K562 (cell line): ENCODE measurements at regions not wholly inside any gene's neighbourhood (a gene's known extent, or its start where the extent isn't known, plus 50 kb on each side); places are given as distances from the start of the nearest gene placed in this dataset.

Source experiments
- ATAC-seq: fragments of 200-7000 bp; cut with Tn5 transposase; 3 replicates; pipeline ENCODE4 v1.9.1; 2020; ENCODE audit warnings: moderate library complexity
- BruUV-seq: library from RNA; stranded (reverse); fragments of 400-500 nt; replicated peaks from 2 replicates; lab custom pipeline; 2021; lab: Mats Ljungman, UMichigan
- CTCF ChIA-PET: fragments of 300-600 bp; formaldehyde crosslinking; extraction: SDS; loops from one replicate; lab custom pipeline; 2021; ENCODE audit warnings: low intra/inter-chr PET ratio; lab: Yijun Ruan, JAX
- POLR2A ChIA-PET: fragments of 300-600, 350-650 bp; sonication (Branson Sonifier 250); formaldehyde crosslinking; extraction: SDS; loops from one replicate; lab custom pipeline; 2021; ENCODE audit warnings: antibody characterized with exemption, inconsistent platforms; lab: Yijun Ruan, JAX
- DNase-seq, 4 experiments: peaks; one replicate each; pipeline versions ENCODE4 v3.0.0 to v3.0.0-alpha.2; 2011 to 2018; ENCODE audit warnings: low spot score in 3 of 4, mixed read lengths in 3 of 4; ENCODE audit errors: extremely low read depth in 1 of 4
- FAIRE-seq: peaks from 2 replicates; lab custom pipeline; 2011; peaks lifted over from hg19 to GRCh38; lab: Jason Lieb, UNC
- H2AFZ ChIP-seq: 2 replicates; pipeline ENCODE4 v1.6.0; 2011; ENCODE audit warnings: low read depth, low read length, control low read depth, inconsistent platforms
- H3K27ac ChIP-seq: fragments of 200-600 bp; 3 replicates; pipeline ENCODE4 v1.8.0; 2011; ENCODE audit warnings: low read depth, mild to moderate bottlenecking, control low read depth, inconsistent platforms, low read length, moderate library complexity, mixed read lengths; ENCODE audit errors: extremely low read depth
- H3K27me3 ChIP-seq, 2 experiments: fragments of 300-600 bp in 1 of 2; 2 replicates in 1 of 2; 3 replicates in 1 of 2; pipeline versions ENCODE4 v1.6.0 to v1.8.0; 2011; ENCODE audit warnings: inconsistent platforms in 2 of 2, low read length in 2 of 2, mild to moderate bottlenecking in 1 of 2, mixed read lengths in 1 of 2, moderate library complexity in 1 of 2; ENCODE audit not compliant: control insufficient read depth in 2 of 2, insufficient read depth in 2 of 2
- H3K36me3 ChIP-seq: fragments of 300-600 bp; 3 replicates; pipeline ENCODE4 v1.8.0; 2011; ENCODE audit warnings: mild to moderate bottlenecking, low read length, inconsistent platforms; ENCODE audit not compliant: control insufficient read depth, insufficient read depth
- H3K4me1 ChIP-seq, 2 experiments: fragments of 200-600 bp in 1 of 2; replicated peaks in 1 of 2; 2 replicates in 1 of 2; 3 replicates in 1 of 2; pipeline versions ENCODE4 v1.5.1 to v1.8.0; 2011; ENCODE audit warnings: inconsistent platforms in 2 of 2, low read length in 2 of 2, mild to moderate bottlenecking in 1 of 2, mixed read lengths in 1 of 2, moderate library complexity in 1 of 2; ENCODE audit not compliant: control insufficient read depth in 2 of 2, insufficient read depth in 2 of 2
- H3K4me2 ChIP-seq: 2 replicates; pipeline ENCODE4 v1.6.1; 2011; ENCODE audit warnings: low read length, control low read depth, inconsistent platforms, mixed read lengths; ENCODE audit not compliant: insufficient read depth
- H3K4me3 ChIP-seq: fragments of 200-600 bp; sonication (generic), shearing (Covaris generic); 2 replicates; pipeline ENCODE4 v1.5.1; 2016; ENCODE audit warnings: control low read depth, inconsistent platforms
- H3K79me2 ChIP-seq: fragments of 200-600 bp; 3 replicates; pipeline ENCODE4 v1.8.0; 2011; ENCODE audit warnings: low read length, inconsistent platforms; ENCODE audit not compliant: control insufficient read depth, insufficient read depth
- H3K9ac ChIP-seq, 2 experiments: 2 replicates each; pipeline versions ENCODE4 v1.6.0 to v1.6.1; 2011; ENCODE audit warnings: low read depth in 2 of 2, low read length in 2 of 2, control low read depth in 1 of 2, inconsistent platforms in 1 of 2, mild to moderate bottlenecking in 1 of 2, mixed read lengths in 1 of 2; ENCODE audit not compliant: insufficient read depth in 1 of 2
- H3K9me1 ChIP-seq: one replicate; pipeline ENCODE4 v1.6.0; 2011; ENCODE audit warnings: inconsistent platforms, mild to moderate bottlenecking, low read length, moderate library complexity; ENCODE audit not compliant: control insufficient read depth, insufficient read depth
- H3K9me3 ChIP-seq: replicated peaks from 2 replicates; pipeline ENCODE4 v1.5.1; 2011; ENCODE audit warnings: low read depth, low read length, inconsistent platforms; ENCODE audit not compliant: control insufficient read depth, insufficient read depth
- H4K20me1 ChIP-seq: replicated peaks from 2 replicates; pipeline ENCODE4 v1.6.1; 2011; ENCODE audit warnings: low read length, inconsistent platforms, mixed read lengths; ENCODE audit not compliant: control insufficient read depth, insufficient read depth
- BMI1 ChIP-seq: fragments of 150-350 bp; IDR thresholded peaks from 2 replicates; pipeline ENCODE4 v1.6.1; 2014; ENCODE audit warnings: low read length
- DPF2 ChIP-seq: fragments of 450-650 bp; IDR thresholded peaks from 2 replicates; pipeline ENCODE4 v1.6.1; 2016
- KDM4B ChIP-seq, 2 experiments: fragments of 450-650 bp in 1 of 2; sonication (generic) in 1 of 2; IDR thresholded peaks; 2 replicates each; pipeline ENCODE4 v1.6.1; 2016 to 2017; ENCODE audit warnings: borderline replicate concordance in 2 of 2, antibody characterized with exemption in 1 of 2, low read depth in 1 of 2, mild to moderate bottlenecking in 1 of 2
- PML ChIP-seq: IDR thresholded peaks from 2 replicates; pipeline ENCODE4 v1.6.1; 2012; ENCODE audit warnings: low read length, inconsistent platforms
- PRPF4 ChIP-seq: fragments of 200-400 bp; formaldehyde crosslinking; IDR thresholded peaks from one replicate; pipeline ENCODE4 v1.6.1; 2017; ENCODE audit warnings: low read length, low read depth, mild to moderate bottlenecking; ENCODE audit not compliant: insufficient read depth, poor library complexity, severe bottlenecking
- SMARCA4 ChIP-seq: fragments of 450-650 bp; IDR thresholded peaks from 2 replicates; pipeline ENCODE4 v1.6.1; 2016
- SMARCE1 ChIP-seq: fragments of 450-650 bp; IDR thresholded peaks from 2 replicates; pipeline ENCODE4 v1.7.1; 2016; ENCODE audit warnings: mild to moderate bottlenecking
- U2AF2 ChIP-seq: fragments of 200-400 bp; formaldehyde crosslinking; optimal IDR thresholded peaks from 2 replicates; pipeline ENCODE3; 2017; ENCODE audit warnings: low read depth, mild to moderate bottlenecking, low read length
- ZNF408 ChIP-seq: fragments of 250-450 bp; sonication (Bioruptor Pico); IDR thresholded peaks from 2 replicates; pipeline ENCODE4 v1.4.0; 2020; ENCODE audit warnings: low read depth, mild to moderate bottlenecking, moderate library complexity
- ZNF57 ChIP-seq: fragments of 450-650 bp; formaldehyde crosslinking; IDR thresholded peaks from 2 replicates; pipeline ENCODE4 v1.4.0; 2020; ENCODE audit warnings: mild to moderate bottlenecking, moderate library complexity
- ZNF668 ChIP-seq: fragments of 250-450 bp; sonication (Bioruptor Pico); IDR thresholded peaks from 2 replicates; pipeline ENCODE4 v1.8.0; 2022; ENCODE audit warnings: mild to moderate bottlenecking, inconsistent platforms
- WGBS: fragments of 100-300 bp; shearing (Covaris generic); methylation state at CpG from one replicate; pipeline ENCODE4 v1.1.6; 2016; ENCODE audit warnings: low coverage, mixed read lengths; ENCODE audit not compliant: insufficient coverage; ENCODE audit errors: missing lambda C conversion rate; 5-methylcytosine and 5-hydroxymethylcytosine counted together
- in situ Hi-C: fragments of 300-500 bp; cut with MboI; formaldehyde crosslinking; loops from 4 replicates; pipeline ENCODE4 v1.15.0; 2018; ENCODE audit warnings: inconsistent platforms, mixed read lengths
- intact Hi-C: fragments of 100-400 bp; cut with micrococcal nuclease; formaldehyde crosslinking; loops from 2 replicates; pipeline ENCODE4 v1.14.2; 2022
- TF ChIP-seq, protein P1 (sequence below): fragments of 450-650 bp; formaldehyde crosslinking; IDR thresholded peaks from 2 replicates; pipeline ENCODE4 v1.4.0; 2020; ENCODE audit warnings: mild to moderate bottlenecking, moderate library complexity
- TF ChIP-seq, protein P2 (sequence below): fragments of 450-650 bp; IDR thresholded peaks from one replicate; pipeline ENCODE4 v1.6.1; 2018; ENCODE audit warnings: mild to moderate bottlenecking, moderate library complexity; ENCODE audit not compliant: partially characterized antibody

DNA sequence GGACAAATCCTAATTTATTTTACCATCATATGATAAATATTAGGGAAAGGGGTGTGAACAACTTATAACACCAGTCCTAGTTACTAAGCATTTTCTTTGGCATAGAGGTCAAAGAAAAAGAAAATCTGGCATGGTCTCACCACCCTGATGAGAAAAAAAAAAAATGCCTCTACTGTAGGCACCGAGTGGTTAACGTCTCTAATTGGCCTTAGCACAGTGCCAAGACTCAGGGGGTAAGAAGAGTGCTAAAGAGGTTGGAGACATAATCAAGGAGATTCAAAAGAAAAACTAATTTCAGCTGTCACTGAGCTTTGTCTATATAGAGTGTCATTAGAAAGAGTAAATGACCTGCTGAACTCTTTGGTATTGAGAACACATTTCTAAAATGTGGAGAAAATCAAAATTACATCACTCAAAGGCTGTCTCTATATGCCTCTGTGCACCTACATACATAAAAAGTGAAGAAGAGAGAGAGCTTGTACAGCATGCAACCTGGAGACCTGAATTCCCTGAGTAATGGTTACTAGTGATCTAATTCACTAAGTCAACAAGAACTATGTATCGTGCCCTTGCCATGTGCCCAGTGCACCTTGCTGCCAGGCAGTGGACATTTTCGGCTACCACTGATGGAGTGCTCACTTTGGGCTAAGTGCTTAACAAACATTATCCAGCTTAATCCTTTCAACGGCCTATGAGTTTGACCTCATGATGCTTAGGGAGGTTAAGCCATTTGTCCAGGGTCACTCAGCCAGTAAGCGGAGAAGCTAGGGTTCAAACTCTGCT, 113.8 kb upstream of the G2E3 start:
- Histone ChIP-seq H2AFZ (no peak overlapping the region), H3K4me2 (no peak overlapping the region), H3K4me3 (no peak overlapping the region), H3K27me3 (no peaks in the 10 kb centered on the region), H3K4me1 (no peaks in the 10 kb centered on the region), H4K20me1 (no peaks in the 10 kb centered on the region), H3K27ac (no peak overlapping the region), H3K9ac (no peak overlapping the region), H3K9me1 (no peaks in the 10 kb centered on the region), H3K9me3 (no peaks in the 10 kb centered on the region), H3K79me2 (no peaks in the 10 kb centered on the region; the same call in 2 of the 3 replicates), H3K36me3 (no peaks in the 10 kb centered on the region)
- ATAC-seq (no peak), FAIRE-seq (no peak), DNase-seq (no peak)
- ChIA-PET POLR2A (no interaction called here), CTCF (no interaction called here)
- in situ Hi-C loops = no loop called here
- BruUV-seq = no TSS peak
- intact Hi-C loops = no loop called here
- TF ChIP-seq PML (no peak), SMARCE1 (no peak), DPF2 (no peak), ZNF57 (no peak), BMI1 (no peak), KDM4B (IDR thresholded peaks at IDR 0.05; ENCODE audit: borderline replicate concordance in 2 of 2, low read depth in 1 of 2) (no peak), SMARCA4 (no peak), PRPF4 (no peak), U2AF2 (no peak), ZNF408 (CRISPR knock-in tag) (no peak), ZNF668 (CRISPR knock-in tag) (no peak)
- TF ChIP-seq, protein P1, sequence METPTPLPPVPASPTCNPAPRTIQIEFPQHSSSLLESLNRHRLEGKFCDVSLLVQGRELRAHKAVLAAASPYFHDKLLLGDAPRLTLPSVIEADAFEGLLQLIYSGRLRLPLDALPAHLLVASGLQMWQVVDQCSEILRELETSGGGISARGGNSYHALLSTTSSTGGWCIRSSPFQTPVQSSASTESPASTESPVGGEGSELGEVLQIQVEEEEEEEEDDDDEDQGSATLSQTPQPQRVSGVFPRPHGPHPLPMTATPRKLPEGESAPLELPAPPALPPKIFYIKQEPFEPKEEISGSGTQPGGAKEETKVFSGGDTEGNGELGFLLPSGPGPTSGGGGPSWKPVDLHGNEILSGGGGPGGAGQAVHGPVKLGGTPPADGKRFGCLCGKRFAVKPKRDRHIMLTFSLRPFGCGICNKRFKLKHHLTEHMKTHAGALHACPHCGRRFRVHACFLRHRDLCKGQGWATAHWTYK = no peak
- TF ChIP-seq, protein P2, sequence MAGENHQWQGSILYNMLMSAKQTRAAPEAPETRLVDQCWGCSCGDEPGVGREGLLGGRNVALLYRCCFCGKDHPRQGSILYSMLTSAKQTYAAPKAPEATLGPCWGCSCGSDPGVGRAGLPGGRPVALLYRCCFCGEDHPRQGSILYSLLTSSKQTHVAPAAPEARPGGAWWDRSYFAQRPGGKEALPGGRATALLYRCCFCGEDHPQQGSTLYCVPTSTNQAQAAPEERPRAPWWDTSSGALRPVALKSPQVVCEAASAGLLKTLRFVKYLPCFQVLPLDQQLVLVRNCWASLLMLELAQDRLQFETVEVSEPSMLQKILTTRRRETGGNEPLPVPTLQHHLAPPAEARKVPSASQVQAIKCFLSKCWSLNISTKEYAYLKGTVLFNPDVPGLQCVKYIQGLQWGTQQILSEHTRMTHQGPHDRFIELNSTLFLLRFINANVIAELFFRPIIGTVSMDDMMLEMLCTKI = no peak
- 56% methylated on average over 6 of the region's 6 CpGs for WGBS
